Neural cell (in vitro differentiated cells): ENCODE measurements at regions not wholly inside any gene's neighbourhood (a gene's known extent, or its start where the extent isn't known, plus 50 kb on each side); places are given as distances from the start of the nearest gene placed in this dataset.
"Not testable (repeated sequence)": the region's sequence is repeated elsewhere in the genome, so short reads cannot be mapped to it uniquely, and the experiment has no call there.

ENCODE experiments used
- CTCF ChIP-seq: fragments of 450-650 bp; IDR thresholded peaks from 2 replicates; pipeline ENCODE4 v1.5.1; 2014; ENCODE audit warnings: antibody characterized with exemption, mild to moderate bottlenecking, moderate library complexity; ENCODE audit not compliant: poor library complexity, severe bottlenecking
- EP300 ChIP-seq: fragments of 450-650 bp; conservative IDR thresholded peaks from 2 replicates; pipeline ENCODE4 v1.6.1; 2014; ENCODE audit warnings: antibody characterized with exemption, mild to moderate bottlenecking, moderate library complexity; ENCODE audit not compliant: poor library complexity, severe bottlenecking
- EZH2 ChIP-seq: fragments of 200-600, 300-800 bp; shearing (Covaris generic), sonication (generic); IDR thresholded peaks from 2 replicates; pipeline ENCODE4 v1.6.1; 2014; ENCODE audit warnings: antibody characterized with exemption, low read length, borderline replicate concordance, mild to moderate bottlenecking; ENCODE audit not compliant: insufficient read depth, poor library complexity, severe bottlenecking
- MXI1 ChIP-seq: fragments of 450-650 bp; conservative IDR thresholded peaks from 2 replicates; pipeline ENCODE4 v1.6.1; 2014; ENCODE audit warnings: antibody characterized with exemption, mild to moderate bottlenecking; ENCODE audit not compliant: poor library complexity, severe bottlenecking
- POLR2AphosphoS5 ChIP-seq: IDR thresholded peaks from 2 replicates; pipeline ENCODE4 v1.6.1; 2012
- RAD21 ChIP-seq: fragments of 450-650 bp; conservative IDR thresholded peaks from 2 replicates; pipeline ENCODE4 v1.6.1; 2014; ENCODE audit warnings: antibody characterized with exemption, mild to moderate bottlenecking, moderate library complexity
- SMC3 ChIP-seq: fragments of 450-650 bp; conservative IDR thresholded peaks from 2 replicates; pipeline ENCODE4 v1.6.1; 2014; ENCODE audit warnings: antibody characterized with exemption, mild to moderate bottlenecking, moderate library complexity; ENCODE audit not compliant: poor library complexity

GRCh38 chr20:48485153-48485552 is 342.6 kb downstream of the PREX1 start:
- TF ChIP-seq CTCF, POLR2AphosphoS5, RAD21, EZH2, EP300, MXI1, SMC3: not testable (repeated sequence)
